HG03460 (cell line): ENCODE measurements at regions not wholly inside any gene's neighbourhood (a gene's known extent, or its start where the extent isn't known, plus 50 kb on each side); places are given as distances from the start of the nearest gene placed in this dataset.
A peak's percentile ranks its signal among the peaks of the same experiment; 100 is the strongest.

Experiments used
- ATAC-seq: cut with Tn5 transposase; IDR thresholded peaks from one replicate; pipeline ENCODE4 v1.9.1; 2021; ENCODE audit not compliant: unreplicated experiment

DNA sequence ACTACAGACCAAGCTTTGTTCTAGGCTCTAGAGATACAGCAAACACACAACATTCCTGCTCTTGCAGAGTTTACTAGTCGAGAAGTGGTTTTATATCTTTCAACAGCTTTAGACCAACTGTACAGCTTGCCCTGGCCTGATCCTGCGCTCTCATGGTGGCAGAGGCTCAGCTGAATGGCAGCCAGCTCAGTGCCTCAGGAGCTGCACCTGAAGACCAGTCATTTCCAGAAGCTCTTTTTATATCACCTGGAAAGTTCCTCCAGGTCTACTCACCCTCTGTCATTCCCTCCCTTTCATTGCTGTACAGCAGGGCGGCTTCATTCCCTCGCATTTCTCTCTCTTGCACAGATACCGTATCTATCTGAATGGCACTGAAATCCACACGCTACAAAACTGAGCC, 319.8 kb downstream of the GATA3 start:
- ATAC-seq = no peak

- no peak for ATAC-seq
Observed at GRCh38 chr10:8375137-8375536, 320.6 kb downstream of the GATA3 start.

DNA sequence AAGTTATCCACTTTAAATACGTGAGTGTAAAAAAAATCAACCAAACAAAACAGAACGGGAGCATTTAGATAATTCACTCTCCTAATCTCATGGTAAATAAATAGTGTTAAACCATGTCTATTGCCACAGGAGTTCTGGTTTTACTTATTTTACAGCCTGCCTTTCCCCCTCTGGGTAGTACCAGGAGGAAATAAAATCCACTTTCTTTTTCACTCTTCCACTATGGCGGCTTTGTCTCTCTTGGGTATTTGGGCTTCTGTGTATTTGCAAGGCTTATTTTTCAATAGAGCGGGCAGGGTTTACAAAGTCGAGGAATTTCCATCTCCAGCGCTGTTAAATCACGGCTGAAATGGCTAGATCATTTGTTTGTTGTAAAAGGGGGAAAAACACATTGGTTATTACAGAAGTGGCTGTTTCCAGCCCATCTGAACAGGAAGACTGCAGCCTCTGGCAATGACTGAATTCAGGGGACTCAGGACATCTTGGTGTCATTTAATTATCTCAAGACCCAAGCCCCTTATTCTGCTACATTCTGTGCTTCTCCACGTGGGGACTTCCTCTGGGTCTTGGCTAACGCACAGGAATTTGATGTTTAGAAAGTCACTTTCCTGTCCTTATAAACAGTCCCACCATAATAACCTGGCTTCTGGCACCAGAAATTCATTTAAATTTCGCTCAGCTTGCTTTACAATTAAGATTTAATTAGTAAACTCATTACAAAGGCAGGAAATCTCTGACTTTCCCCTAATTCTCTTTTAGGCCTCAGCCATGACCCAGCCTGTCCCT, 323.9 kb downstream of the GATA3 start:
- no peak for ATAC-seq

GRCh38 chr10:8379906-8380832, 325.7 kb downstream of the GATA3 start:
- ATAC-seq = no peak

- ATAC-seq = no peak
Observed at GRCh38 chr10:8380833-8381496, 326.5 kb downstream of the GATA3 start.

- no peak for ATAC-seq
Observed at GRCh38 chr10:8386781-8387180, 332.3 kb downstream of the GATA3 start.

DNA sequence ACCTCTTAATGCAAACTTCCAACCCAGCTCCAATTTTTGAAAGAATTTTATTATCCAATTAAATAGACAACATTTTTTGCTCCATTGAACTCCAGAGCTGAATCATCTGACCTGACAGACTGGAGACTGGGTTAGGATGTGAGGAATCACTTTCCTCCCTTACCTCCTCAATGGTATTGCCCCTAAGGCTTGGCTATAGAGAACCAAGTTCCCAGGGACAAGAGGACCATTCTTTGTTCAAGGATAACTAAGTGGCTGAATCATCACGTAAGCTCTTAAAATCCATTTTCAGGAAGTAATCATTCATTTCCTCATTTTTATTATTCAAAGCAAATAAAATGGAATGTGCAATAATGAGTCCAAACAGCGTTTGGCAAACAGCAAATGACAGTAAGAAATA, 335.1 kb downstream of the GATA3 start:
- no peak for ATAC-seq

GRCh38 chr10:8392216-8392615, 337.7 kb downstream of the GATA3 start:
- no peak for ATAC-seq

- ATAC-seq = no peak
Observed at GRCh38 chr10:8393531-8393930, 339.0 kb downstream of the GATA3 start.

GRCh38 chr10:8396675-8397074, 342.2 kb downstream of the GATA3 start:
- no peak for ATAC-seq

GRCh38 chr10:8398771-8399170, 344.3 kb downstream of the GATA3 start:
- no peak for ATAC-seq

- ATAC-seq = no peak
Observed at GRCh38 chr10:8400151-8400550, 345.7 kb downstream of the GATA3 start.

DNA sequence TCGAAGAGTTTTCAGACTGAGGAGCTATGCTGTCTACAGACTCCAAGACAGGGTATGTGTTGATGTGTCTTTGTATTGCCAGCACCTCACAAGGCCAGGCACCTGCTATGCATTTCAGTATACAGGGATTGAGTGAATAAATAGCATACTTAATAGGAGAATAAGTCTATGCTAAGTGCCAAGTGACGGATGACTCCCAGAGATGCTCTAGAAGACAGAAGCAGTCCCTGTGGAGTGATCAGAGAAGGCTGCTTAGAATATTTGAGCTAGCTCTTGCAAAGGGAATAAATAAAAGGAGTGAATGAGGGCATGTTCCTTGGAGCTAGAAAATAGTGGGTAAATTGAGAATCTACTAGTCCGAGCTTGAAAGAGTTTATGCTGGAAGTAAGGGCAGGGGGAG, 346.4 kb downstream of the GATA3 start:
- ATAC-seq = no peak

- ATAC-seq = no peak
Observed at GRCh38 chr10:8401531-8401930, 347.0 kb downstream of the GATA3 start.

- no peak for ATAC-seq
Observed at GRCh38 chr10:8402576-8402975, 348.1 kb downstream of the GATA3 start.

GRCh38 chr10:8403711-8404371, 349.4 kb downstream of the GATA3 start:
- ATAC-seq = no peak

- ATAC-seq = peak; percentile 63
Observed at GRCh38 chr10:8404721-8405120, 350.2 kb downstream of the GATA3 start.

DNA sequence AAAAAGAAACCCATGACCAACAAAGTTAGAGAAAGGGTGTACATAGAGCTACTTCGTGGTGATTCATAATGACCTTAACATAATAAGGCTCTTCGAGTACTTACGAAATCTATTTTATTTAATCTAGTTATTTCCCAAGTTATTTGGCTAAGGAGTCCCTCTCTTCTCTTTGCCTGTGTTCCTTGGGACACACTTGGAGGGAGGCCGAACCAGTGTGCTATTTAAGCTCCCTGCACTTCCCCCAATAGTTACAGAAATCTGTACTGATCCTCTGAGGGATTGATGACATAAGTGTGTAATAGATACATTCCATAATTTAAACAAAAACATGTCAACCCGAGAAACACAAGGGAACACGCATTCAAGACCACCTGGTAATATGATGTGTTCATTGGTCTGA, 351.1 kb downstream of the GATA3 start:
- no peak for ATAC-seq

DNA sequence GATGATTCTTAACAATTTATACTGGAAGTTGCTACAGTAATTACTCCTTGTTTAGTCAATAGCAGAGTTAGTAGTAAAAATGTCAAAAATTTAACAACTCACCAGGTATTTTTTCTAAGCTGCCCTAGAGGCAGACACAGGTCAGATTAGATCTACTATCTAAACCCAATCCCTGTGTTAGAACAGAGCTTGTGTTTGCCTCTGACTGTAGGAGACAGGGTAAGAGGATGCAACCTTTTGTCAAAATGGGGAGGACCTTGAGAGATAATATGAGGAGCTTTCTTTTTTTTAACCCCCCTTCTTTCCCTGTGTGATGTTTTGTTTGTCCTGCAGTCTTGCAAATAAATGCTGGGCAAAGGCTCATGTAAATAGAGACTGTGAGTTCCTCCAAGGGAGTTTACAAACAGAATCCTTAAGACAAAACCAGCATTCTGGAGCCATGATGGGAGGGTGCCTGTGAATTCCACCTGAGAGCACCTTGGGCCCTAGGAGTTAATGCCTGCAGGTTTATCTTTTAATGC, 353.1 kb downstream of the GATA3 start:
- no peak for ATAC-seq

GRCh38 chr10:8410506-8410905, 356.0 kb downstream of the GATA3 start:
- ATAC-seq = no peak

DNA sequence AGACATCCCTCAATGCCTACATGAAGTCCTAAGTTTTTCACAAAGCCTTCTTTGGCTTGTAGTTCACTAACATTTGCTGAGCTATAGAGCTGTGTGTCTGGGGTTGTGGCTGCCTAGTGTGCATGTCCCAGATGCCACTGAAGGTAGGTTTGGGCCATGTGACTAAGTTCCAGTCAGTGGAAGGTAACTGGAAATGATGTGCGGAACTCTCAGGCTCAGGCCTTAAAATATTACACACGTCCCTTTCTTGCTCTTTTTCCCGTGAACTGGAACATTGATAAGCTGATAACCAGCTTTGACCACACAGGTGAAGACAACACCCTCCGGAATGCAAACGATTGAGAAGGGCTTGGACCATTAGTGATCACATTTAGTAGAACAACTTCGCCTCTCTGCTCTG, 358.1 kb downstream of the GATA3 start:
- no peak for ATAC-seq
